GM23338 (cell line): ENCODE measurements at regions not wholly inside any gene's neighbourhood (a gene's known extent, or its start where the extent isn't known, plus 50 kb on each side); places are given as distances from the start of the nearest gene placed in this dataset.

Experiments
- ATAC-seq: fragments of 200-7000 bp; cut with Tn5 transposase; 3 replicates; pipeline ENCODE4 v1.9.1; 2020
- DNase-seq: peaks from one replicate; pipeline ENCODE4 v3.0.0-alpha.2; 2015; ENCODE audit warnings: low spot score
- H2AFZ ChIP-seq: fragments of 200-600 bp; sonication (generic); 2 replicates; pipeline ENCODE4 v1.8.0; 2016; ENCODE audit warnings: antibody characterized with exemption, mild to moderate bottlenecking, moderate library complexity
- H3F3A ChIP-seq: fragments of 200-600 bp; sonication (generic); replicated peaks from 2 replicates; pipeline ENCODE4 v1.8.0; 2017; ENCODE audit warnings: antibody characterized with exemption, mixed run types, low read depth
- H3K27ac ChIP-seq: fragments of 200-600 bp; sonication (generic); 2 replicates; pipeline ENCODE4 v1.6.1; 2016; ENCODE audit warnings: low read depth
- H3K27me3 ChIP-seq: fragments of 200-600 bp; sonication (generic); 2 replicates; pipeline ENCODE4 v1.8.0; 2016; ENCODE audit warnings: mild to moderate bottlenecking, mixed run types, moderate library complexity; ENCODE audit not compliant: insufficient read depth
- H3K36me3 ChIP-seq: fragments of 200-600 bp; sonication (generic); 2 replicates; pipeline ENCODE4 v1.8.0; 2016; ENCODE audit warnings: mild to moderate bottlenecking; ENCODE audit not compliant: insufficient read depth
- H3K4me1 ChIP-seq: fragments of 200-600 bp; sonication (generic); 2 replicates; pipeline ENCODE4 v1.8.0; 2016; ENCODE audit warnings: mild to moderate bottlenecking, moderate library complexity; ENCODE audit not compliant: insufficient read depth
- H3K4me2 ChIP-seq: fragments of 200-600 bp; sonication (generic); 2 replicates; pipeline ENCODE4 v1.7.1; 2017; ENCODE audit warnings: mixed run types
- H3K4me3 ChIP-seq: fragments of 200-600 bp; sonication (generic); 2 replicates; pipeline ENCODE4 v1.6.1; 2016; ENCODE audit warnings: mixed run types
- H3K79me2 ChIP-seq: fragments of 200-600 bp; sonication (generic); replicated peaks from 2 replicates; pipeline ENCODE4 v1.8.0; 2017; ENCODE audit warnings: mild to moderate bottlenecking; ENCODE audit not compliant: insufficient read depth
- H3K9me2 ChIP-seq: fragments of 200-600 bp; sonication (generic); 2 replicates; pipeline ENCODE4 v1.8.0; 2017; ENCODE audit not compliant: insufficient read depth
- H4K20me1 ChIP-seq: fragments of 200-600 bp; sonication (generic); replicated peaks from 2 replicates; pipeline ENCODE4 v1.8.0; 2017; ENCODE audit warnings: mild to moderate bottlenecking; ENCODE audit not compliant: insufficient read depth
- H3K27ac Mint-ChIP-seq: 2 replicates; pipeline ENCODE4 v1.8.0; 2020; ENCODE audit warnings: inconsistent platforms, mild to moderate bottlenecking, moderate library complexity, mixed read lengths
- H3K27me3 Mint-ChIP-seq: 3 replicates; pipeline ENCODE4 v1.8.0; 2022; ENCODE audit warnings: low read depth, mild to moderate bottlenecking, moderate library complexity, mixed read lengths, inconsistent platforms; ENCODE audit not compliant: insufficient read depth, poor library complexity
- H3K36me3 Mint-ChIP-seq: 3 replicates; pipeline ENCODE4 v1.8.0; 2021; ENCODE audit warnings: low read depth, mild to moderate bottlenecking, inconsistent platforms, moderate library complexity, mixed read lengths
- H3K4me1 Mint-ChIP-seq: 3 replicates; pipeline ENCODE4 v1.8.0; 2020; ENCODE audit warnings: mild to moderate bottlenecking, inconsistent platforms, mixed read lengths
- H3K4me3 Mint-ChIP-seq: 3 replicates; pipeline ENCODE4 v1.8.0; 2021; ENCODE audit warnings: moderate library complexity, mild to moderate bottlenecking, inconsistent platforms, mixed read lengths
- H3K9me3 Mint-ChIP-seq: 3 replicates; pipeline ENCODE4 v1.8.0; 2020; ENCODE audit warnings: moderate library complexity, mild to moderate bottlenecking, inconsistent platforms, mixed read lengths
- EZH2 ChIP-seq: fragments of 200-600 bp; sonication (generic); IDR thresholded peaks from one replicate; pipeline ENCODE4 v1.8.0; 2017; ENCODE audit warnings: antibody characterized with exemption, mild to moderate bottlenecking, low read depth; ENCODE audit not compliant: unreplicated experiment
- NANOG ChIP-seq: IDR thresholded peaks from 2 replicates; pipeline ENCODE4 v1.6.1; 2016; ENCODE audit warnings: antibody characterized with exemption, borderline replicate concordance
- POLR2AphosphoS5 ChIP-seq: IDR thresholded peaks from 2 replicates; pipeline ENCODE4 v1.6.1; 2016; ENCODE audit warnings: antibody characterized with exemption, low read depth
- STAT1 ChIP-seq: IDR thresholded peaks from one replicate; pipeline ENCODE4 v1.6.1; 2016; ENCODE audit warnings: antibody characterized with exemption; ENCODE audit not compliant: unreplicated experiment
- ZNF114 ChIP-seq: fragments of 250-450 bp; sonication (Bioruptor Pico); IDR thresholded peaks from 2 replicates; pipeline ENCODE4 v1.5.0; 2020; ENCODE audit warnings: mild to moderate bottlenecking, moderate library complexity
- ZNF462 ChIP-seq: fragments of 250-450 bp; sonication (Bioruptor Pico); IDR thresholded peaks from 2 replicates; pipeline ENCODE4 v1.5.0; 2020; ENCODE audit warnings: mild to moderate bottlenecking, moderate library complexity

GRCh38 chr5:139739150-139739974 lies 56.2 kb upstream of the PSD2 start:
- Histone ChIP-seq H3K4me3 (no peak overlapping the region), H3K4me1 (peaks cover 6% of the 10 kb centered on the region; the same call in 1 of the 2 replicates), H3K9me2 (no peaks in the 10 kb centered on the region), H4K20me1 (no peaks in the 10 kb centered on the region), H3K27me3 (peaks cover 5% of the 10 kb centered on the region; the same call in 1 of the 2 replicates), H3K36me3 (no peaks in the 10 kb centered on the region), H3K27ac (no peak overlapping the region), H3K79me2 (no peaks in the 10 kb centered on the region), H3K4me2 (no peak overlapping the region), H3F3A (0 out of 2 replicates have a peak, but pooled peaks cover 10% of the 10 kb centered on the region), H2AFZ (0 out of 2 replicates have a peak overlapping the region, but pooled peaks have one; percentile 18)
- Mint-ChIP-seq H3K36me3 (no peaks in the 10 kb centered on the region), H3K9me3 (no peaks in the 10 kb centered on the region), H3K4me3 (no peak overlapping the region), H3K4me1 (peaks cover 38% of the 10 kb centered on the region), H3K27me3 (peaks cover 14% of the 10 kb centered on the region), H3K27ac (peak overlapping the region; percentile 6; the same call in 1 of the 2 replicates)
- TF ChIP-seq POLR2AphosphoS5 (no peak), EZH2 (no peak), STAT1 (no peak), ZNF462 (CRISPR knock-in tag) (no peak), ZNF114 (CRISPR knock-in tag) (no peak), NANOG (no peak)
- DNase-seq (no peak), ATAC-seq (peak; percentile 11; the same call in 1 of the 3 replicates)
